H1 (cell line): ENCODE measurements at regions not wholly inside any gene's neighbourhood (a gene's known extent, or its start where the extent isn't known, plus 50 kb on each side); places are given as distances from the start of the nearest gene placed in this dataset.
"Not testable (repeated sequence)": the region's sequence is repeated elsewhere in the genome, so short reads cannot be mapped to it uniquely, and the experiment has no call there.

ENCODE experiments used
- CTCF ChIA-PET: fragments of 300-600 bp; sonication (Branson Sonifier 250); formaldehyde crosslinking; loops from one replicate; lab custom pipeline; 2021; ENCODE audit not compliant: partially characterized antibody; lab: Charles Lee
- POLR2A ChIA-PET: fragments of 300-600 bp; sonication (Branson Sonifier 250); formaldehyde crosslinking; loops from one replicate; lab custom pipeline; 2021; ENCODE audit warnings: inconsistent platforms; ENCODE audit not compliant: partially characterized antibody; lab: Charles Lee
- DNase-seq, 2 experiments: peaks; one replicate each; pipeline versions ENCODE4 v3.0.0 to v3.0.0-alpha.2; 2010 to 2022; ENCODE audit warnings: low spot score in 2 of 2, low read depth in 1 of 2, mixed read lengths in 1 of 2
- FAIRE-seq: peaks from 2 replicates; lab custom pipeline; 2011; peaks lifted over from hg19 to GRCh38; lab: Jason Lieb, UNC
- H2AFZ ChIP-seq: 2 replicates; pipeline ENCODE4 v1.8.1; 2012; ENCODE audit warnings: low read length, inconsistent platforms
- H2AK5ac ChIP-seq: 2 replicates; pipeline ENCODE4 v1.6.1; 2013; ENCODE audit warnings: low read depth, low read length
- H2BK120ac ChIP-seq: replicated peaks from 2 replicates; pipeline ENCODE3; 2013; ENCODE audit warnings: low read depth, low read length, inconsistent platforms
- H2BK12ac ChIP-seq: 2 replicates; pipeline ENCODE4 v1.6.1; 2013; ENCODE audit warnings: low read depth, low read length
- H2BK15ac ChIP-seq: 2 replicates; pipeline ENCODE4 v1.6.1; 2013; ENCODE audit warnings: low read length
- H2BK20ac ChIP-seq: 2 replicates; pipeline ENCODE4 v1.6.1; 2013; ENCODE audit warnings: low read length
- H2BK5ac ChIP-seq: 2 replicates; pipeline ENCODE4 v1.6.1; 2013; ENCODE audit warnings: low read depth, low read length
- H3K14ac ChIP-seq: 2 replicates; pipeline ENCODE4 v1.6.1; 2013; ENCODE audit warnings: inconsistent platforms; ENCODE audit not compliant: insufficient read length
- H3K18ac ChIP-seq: 2 replicates; pipeline ENCODE4 v1.6.1; 2013; ENCODE audit warnings: low read length; ENCODE audit errors: extremely low read depth
- H3K23ac ChIP-seq: 2 replicates; pipeline ENCODE4 v1.6.1; 2013; ENCODE audit warnings: inconsistent platforms; ENCODE audit not compliant: insufficient read length
- H3K23me2 ChIP-seq: 2 replicates; pipeline ENCODE4 v1.6.1; 2013; ENCODE audit warnings: low read depth, low read length
- H3K27ac ChIP-seq: 2 replicates; pipeline ENCODE4 v1.6.1; 2011; ENCODE audit warnings: low read depth, low read length, inconsistent platforms
- H3K27me3 ChIP-seq, 4 experiments: replicated peaks in 1 of 4; 1 replicate in 1 of 4; 2 replicates in 3 of 4; pipeline versions ENCODE4 v1.6.1 to v1.8.1; 2011 to 2013; ENCODE audit warnings: low read length in 3 of 4, mild to moderate bottlenecking in 3 of 4, inconsistent platforms in 2 of 4, mixed read lengths in 2 of 4, moderate library complexity in 1 of 4; ENCODE audit not compliant: control insufficient read depth in 3 of 4, insufficient read depth in 3 of 4; ENCODE audit errors: extremely low read depth in 1 of 4
- H3K36me3 ChIP-seq, 4 experiments: 2 replicates each; pipeline versions ENCODE4 v1.6.1 to v1.8.1; 2011 to 2013; ENCODE audit warnings: mild to moderate bottlenecking in 4 of 4, low read length in 3 of 4, moderate library complexity in 2 of 4, control low read depth in 1 of 4, inconsistent platforms in 1 of 4; ENCODE audit not compliant: insufficient read depth in 4 of 4, control insufficient read depth in 2 of 4
- H3K4ac ChIP-seq: replicated peaks from 2 replicates; pipeline ENCODE3; 2013; ENCODE audit warnings: low read length, low read depth, mixed read lengths, inconsistent platforms; ENCODE audit not compliant: insufficient read length
- H3K4me1 ChIP-seq, 4 experiments: replicated peaks in 1 of 4; 1 replicate in 1 of 4; 2 replicates in 3 of 4; pipeline versions ENCODE4 v1.6.1 to v1.8.1; 2011 to 2013; ENCODE audit warnings: low read length in 3 of 4, inconsistent platforms in 2 of 4, mixed read lengths in 1 of 4; ENCODE audit not compliant: insufficient read depth in 4 of 4, control insufficient read depth in 3 of 4
- H3K4me2 ChIP-seq, 2 experiments: 2 replicates each; pipeline versions ENCODE4 v1.6.1 to v1.8.1; 2011 to 2013; ENCODE audit warnings: low read depth in 2 of 2, low read length in 2 of 2, control low read depth in 1 of 2, inconsistent platforms in 1 of 2, mild to moderate bottlenecking in 1 of 2; ENCODE audit not compliant: insufficient read depth in 1 of 2
- H3K4me3 ChIP-seq, 4 experiments: fragments of 200-600, 300-600 bp in 1 of 4; sonication (generic), shearing (Covaris generic), sonication (Bioruptor Twin) in 1 of 4; 2 replicates each; pipeline versions ENCODE4 v1.5.1 to v1.8.1; 2011 to 2016; ENCODE audit warnings: low read length in 4 of 4, low read depth in 3 of 4, control low read depth in 2 of 4, inconsistent platforms in 2 of 4, mild to moderate bottlenecking in 2 of 4, mixed read lengths in 1 of 4, moderate library complexity in 1 of 4; ENCODE audit not compliant: insufficient read depth in 2 of 4; ENCODE audit errors: extremely low read depth in 1 of 4
- H3K56ac ChIP-seq: replicated peaks from 2 replicates; pipeline ENCODE3; 2013; ENCODE audit warnings: low read depth, mild to moderate bottlenecking, mixed read lengths, low read length, inconsistent platforms; ENCODE audit not compliant: insufficient read length
- H3K79me1 ChIP-seq: 2 replicates; pipeline ENCODE4 v1.6.1; 2013; ENCODE audit warnings: low read depth, low read length, control low read depth
- H3K79me2 ChIP-seq, 2 experiments: 2 replicates each; pipeline versions ENCODE4 v1.6.1 to v1.8.1; 2012 to 2013; ENCODE audit warnings: low read length in 2 of 2, mild to moderate bottlenecking in 2 of 2, inconsistent platforms in 1 of 2; ENCODE audit not compliant: insufficient read depth in 2 of 2, control insufficient read depth in 1 of 2
- H3K9ac ChIP-seq, 4 experiments: replicated peaks in 1 of 4; 1 replicate in 1 of 4; 2 replicates in 3 of 4; pipeline versions ENCODE4 v1.6.1 to v1.8.1; 2011 to 2013; ENCODE audit warnings: low read depth in 3 of 4, low read length in 3 of 4, control low read depth in 2 of 4, mild to moderate bottlenecking in 2 of 4, moderate library complexity in 2 of 4, inconsistent platforms in 1 of 4; ENCODE audit errors: extremely low read depth in 1 of 4
- H3K9me3 ChIP-seq, 2 experiments: 2 replicates each; pipeline versions ENCODE4 v1.6.1 to v1.8.1; 2012 to 2013; ENCODE audit warnings: mild to moderate bottlenecking in 2 of 2, moderate library complexity in 2 of 2, control low read depth in 1 of 2, inconsistent platforms in 1 of 2, low read depth in 1 of 2, low read length in 1 of 2, mixed read lengths in 1 of 2; ENCODE audit not compliant: insufficient read depth in 2 of 2
- H4K20me1 ChIP-seq, 2 experiments: replicated peaks in 1 of 2; 2 replicates each; pipeline versions ENCODE3 to v1.8.1; 2011 to 2013; ENCODE audit warnings: inconsistent platforms in 2 of 2, low read length in 2 of 2, mild to moderate bottlenecking in 1 of 2; ENCODE audit not compliant: insufficient read depth in 2 of 2, control insufficient read depth in 1 of 2
- H4K5ac ChIP-seq: 2 replicates; pipeline ENCODE4 v1.6.1; 2013; ENCODE audit warnings: low read length, low read depth, mixed read lengths, inconsistent platforms; ENCODE audit not compliant: insufficient read length
- H4K8ac ChIP-seq: 2 replicates; pipeline ENCODE4 v1.8.0; 2013; ENCODE audit warnings: mild to moderate bottlenecking, moderate library complexity, low read length, inconsistent platforms; ENCODE audit not compliant: insufficient read depth; ENCODE audit errors: extremely low read depth
- H4K91ac ChIP-seq: replicated peaks from 2 replicates; pipeline ENCODE3; 2013; ENCODE audit warnings: low read length, mixed read lengths, inconsistent platforms; ENCODE audit not compliant: insufficient read length
- WGBS, 2 experiments: shearing (Covaris generic) in 1 of 2; methylation state at CpG; one replicate each; pipeline versions ENCODE4 v1.1.6 to v1.1.7; 2013 to 2015; ENCODE audit warnings: low lambda C conversion rate in 2 of 2, mixed read lengths in 2 of 2, inconsistent platforms in 1 of 2, low coverage in 1 of 2, missing lambda C conversion rate in 1 of 2; ENCODE audit not compliant: insufficient replicate concordance in 2 of 2, insufficient coverage in 1 of 2, insufficient read length in 1 of 2; ENCODE audit errors: extremely low coverage in 1 of 2, missing lambda C conversion rate in 1 of 2; 5-methylcytosine and 5-hydroxymethylcytosine counted together

- WGBS, 2 experiments = 93% methylated on average over 1 of the region's 1 CpG; no CpG with 5 or more reads in 1 of the 2 experiments
- H3K36me3 ChIP-seq, POLR2A ChIA-PET: not testable (repeated sequence)
Observed at GRCh38 chr4:79191292-79191691, 134.6 kb downstream of the NAA11 start.

More at GRCh38 chr4:79191292-79191691, 134.6 kb downstream of the NAA11 start:
- H2BK15ac ChIP-seq, H3K4me3 ChIP-seq, H2BK20ac ChIP-seq, H3K56ac ChIP-seq, H3K4ac ChIP-seq, H3K18ac ChIP-seq, H3K79me2 ChIP-seq, H4K91ac ChIP-seq, CTCF ChIA-PET, H4K8ac ChIP-seq, H3K27me3 ChIP-seq, H3K9me3 ChIP-seq, FAIRE-seq, H2BK120ac ChIP-seq, H3K4me1 ChIP-seq, H2AFZ ChIP-seq, H2BK5ac ChIP-seq, DNase-seq, H3K14ac ChIP-seq, H2BK12ac ChIP-seq, H3K23me2 ChIP-seq, H3K27ac ChIP-seq, H3K9ac ChIP-seq, H3K23ac ChIP-seq, H4K5ac ChIP-seq, H4K20me1 ChIP-seq, H3K4me2 ChIP-seq, H2AK5ac ChIP-seq, H3K79me1 ChIP-seq: not testable (repeated sequence)
